ENCODE measurements at regions not wholly inside any gene's neighbourhood (a gene's known extent, or its start where the extent isn't known, plus 50 kb on each side); places are given as distances from the start of the nearest gene placed in this dataset.
"Not testable (repeated sequence)": the region's sequence is repeated elsewhere in the genome, so short reads cannot be mapped to it uniquely, and the experiment has no call there.

DNA sequence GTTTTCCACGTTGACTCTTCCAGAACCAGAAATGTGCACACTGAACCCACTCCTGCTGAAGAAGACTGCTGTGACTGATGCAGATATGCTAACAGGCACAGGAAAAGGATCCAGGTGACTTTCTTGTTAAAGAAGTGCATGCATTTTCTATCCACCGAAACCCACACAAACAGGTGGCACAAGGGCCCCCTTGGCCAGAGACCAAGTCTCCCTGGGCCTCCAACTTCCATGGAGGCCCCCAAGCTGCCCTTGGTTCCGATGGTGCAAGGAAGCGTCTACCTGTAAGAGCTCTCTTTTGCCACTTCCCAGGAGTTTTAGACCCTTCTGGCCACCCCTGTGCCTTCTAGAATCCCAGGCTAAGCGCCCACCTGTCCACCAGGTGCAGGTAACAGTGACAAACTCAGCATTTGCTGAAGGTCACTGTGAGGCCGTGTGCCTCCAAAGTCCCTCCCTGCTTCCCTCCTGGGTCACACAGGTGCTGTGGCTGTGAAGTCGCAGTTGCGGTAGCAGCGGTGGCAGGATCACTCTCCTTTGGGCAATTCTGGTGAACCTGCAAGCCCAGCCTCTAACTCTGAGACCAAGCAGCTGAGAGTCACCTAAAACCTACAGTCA is 134.8 kb downstream of the PXDC1 start:
- no peak for DNase-seq (ENCODE audit: low spot score)
- ATAC-seq (ENCODE audit: insufficient number of reproducible peaks, low FRiP score, low read depth): no peak
- Histone ChIP-seq H3K9me3 (no peaks in the 10 kb centered on the region), H3K27me3 (replicated peaks; ENCODE audit: insufficient read depth) (no peaks in the 10 kb centered on the region), H3K4me3 (no peak overlapping the region), H3K27ac (no peak overlapping the region), H3K4me1 (ENCODE audit: control insufficient read depth in 1 of 2, low read depth in 2 of 2) (peaks cover 0 to 11% of the 10 kb centered on the region in 2 donors), H3K36me3 (no peaks in the 10 kb centered on the region)
- TF ChIP-seq, protein P1, sequence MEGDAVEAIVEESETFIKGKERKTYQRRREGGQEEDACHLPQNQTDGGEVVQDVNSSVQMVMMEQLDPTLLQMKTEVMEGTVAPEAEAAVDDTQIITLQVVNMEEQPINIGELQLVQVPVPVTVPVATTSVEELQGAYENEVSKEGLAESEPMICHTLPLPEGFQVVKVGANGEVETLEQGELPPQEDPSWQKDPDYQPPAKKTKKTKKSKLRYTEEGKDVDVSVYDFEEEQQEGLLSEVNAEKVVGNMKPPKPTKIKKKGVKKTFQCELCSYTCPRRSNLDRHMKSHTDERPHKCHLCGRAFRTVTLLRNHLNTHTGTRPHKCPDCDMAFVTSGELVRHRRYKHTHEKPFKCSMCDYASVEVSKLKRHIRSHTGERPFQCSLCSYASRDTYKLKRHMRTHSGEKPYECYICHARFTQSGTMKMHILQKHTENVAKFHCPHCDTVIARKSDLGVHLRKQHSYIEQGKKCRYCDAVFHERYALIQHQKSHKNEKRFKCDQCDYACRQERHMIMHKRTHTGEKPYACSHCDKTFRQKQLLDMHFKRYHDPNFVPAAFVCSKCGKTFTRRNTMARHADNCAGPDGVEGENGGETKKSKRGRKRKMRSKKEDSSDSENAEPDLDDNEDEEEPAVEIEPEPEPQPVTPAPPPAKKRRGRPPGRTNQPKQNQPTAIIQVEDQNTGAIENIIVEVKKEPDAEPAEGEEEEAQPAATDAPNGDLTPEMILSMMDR (IDR thresholded peaks at IDR 0.05): no peak

- H3K27me3 ChIP-seq (replicated peaks; ENCODE audit: insufficient read depth): no peaks in the 10 kb centered on the region
- ATAC-seq (ENCODE audit: insufficient number of reproducible peaks, low FRiP score, low read depth): no peak
- TF ChIP-seq, protein P1 (IDR thresholded peaks at IDR 0.05): no peak
Measured at GRCh38 chr6:3615391-3616380, 135.8 kb downstream of the PXDC1 start.

GRCh38 chr6:3614918-3615317 is 136.6 kb downstream of the PXDC1 start:
- Histone ChIP-seq H3K36me3 (no peaks in the 10 kb centered on the region), H3K4me1 (ENCODE audit: control insufficient read depth in 1 of 2, low read depth in 2 of 2) (peaks cover 0 to 11% of the 10 kb centered on the region in 2 donors), H3K27ac (no peak overlapping the region), H3K4me3 (no peak overlapping the region), H3K27me3 (replicated peaks; ENCODE audit: insufficient read depth) (no peaks in the 10 kb centered on the region), H3K9me3 (no peaks in the 10 kb centered on the region)
- DNase-seq (ENCODE audit: low spot score) (no peak), ATAC-seq (ENCODE audit: insufficient number of reproducible peaks, low FRiP score, low read depth) (no peak)
- TF ChIP-seq, protein P1 (IDR thresholded peaks at IDR 0.05): no peak

More at GRCh38 chr6:3615391-3616380, 135.8 kb downstream of the PXDC1 start:
- Histone ChIP-seq H3K4me1 (ENCODE audit: control insufficient read depth in 1 of 2, low read depth in 2 of 2) (peaks cover 0 to 11% of the 10 kb centered on the region in 2 donors), H3K9me3 (no peaks in the 10 kb centered on the region), H3K4me3 (no peak overlapping the region), H3K36me3 (no peaks in the 10 kb centered on the region), H3K27ac (no peak overlapping the region)
- no peak for DNase-seq (ENCODE audit: low spot score)

DNA sequence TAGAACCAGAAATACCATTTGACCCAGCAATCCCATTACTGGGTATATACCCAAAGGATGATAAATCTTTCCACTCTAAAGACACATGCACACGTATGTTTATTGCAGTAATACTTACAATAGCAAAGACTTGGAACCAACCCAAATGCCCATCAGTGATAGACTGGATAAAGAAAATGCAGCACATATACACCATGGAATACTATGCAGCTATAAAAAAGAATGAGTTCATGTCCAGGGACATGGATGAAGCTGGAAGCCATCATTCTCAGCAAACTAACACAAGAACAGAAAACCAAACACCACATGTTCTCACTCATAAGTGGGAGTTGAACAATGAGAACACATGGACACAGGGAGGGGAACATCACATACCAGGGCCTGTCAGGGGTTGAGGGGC is 137.9 kb downstream of the PXDC1 start:
- not testable (repeated sequence) for H3K4me3 ChIP-seq; ATAC-seq (ENCODE audit: insufficient number of reproducible peaks, low FRiP score, low read depth); H3K36me3 ChIP-seq; DNase-seq (ENCODE audit: low spot score); H3K9me3 ChIP-seq; H3K27ac ChIP-seq; H3K27me3 ChIP-seq (replicated peaks; ENCODE audit: insufficient read depth)
- H3K4me1 ChIP-seq (ENCODE audit: control insufficient read depth in 1 of 2, low read depth in 2 of 2): peaks cover 0 to 11% of the 10 kb centered on the region in 2 donors

GRCh38 chr6:3612341-3613041 is 139.0 kb downstream of the PXDC1 start:
- H3K9me3 ChIP-seq: no peaks in the 10 kb centered on the region
- H3K4me3 ChIP-seq: no peak overlapping the region
- H3K36me3 ChIP-seq: no peaks in the 10 kb centered on the region
- no peaks in the 10 kb centered on the region for H3K27me3 ChIP-seq (replicated peaks; ENCODE audit: insufficient read depth)
- TF ChIP-seq, protein P1 (IDR thresholded peaks at IDR 0.05): no peak
- no peak overlapping the region for H3K27ac ChIP-seq
- H3K4me1 ChIP-seq (ENCODE audit: control insufficient read depth in 1 of 2, low read depth in 2 of 2): peaks cover 0 to 11% of the 10 kb centered on the region in 2 donors
- DNase-seq (ENCODE audit: low spot score) (no peak), ATAC-seq (ENCODE audit: insufficient number of reproducible peaks, low FRiP score, low read depth) (no peak)

Measured in thoracic aorta (tissue), 2 donors.